Esophagus squamous epithelium (tissue), 4 donors: ENCODE measurements at regions not wholly inside any gene's neighbourhood (a gene's known extent, or its start where the extent isn't known, plus 50 kb on each side); places are given as distances from the start of the nearest gene placed in this dataset.

Source experiments
- CTCF ChIP-seq, 6 experiments: fragments of 450-650 bp in 4 of 6; fragments of 200-600 bp in 2 of 6; sonication (generic) in 2 of 6; IDR thresholded peaks; one replicate each; pipeline ENCODE4 v1.5.1; 2016 to 2019; ENCODE audit warnings: antibody characterized with exemption in 6 of 6, mild to moderate bottlenecking in 4 of 6, moderate library complexity in 4 of 6
- POLR2A ChIP-seq, 4 donors: fragments of 450-650 bp; IDR thresholded peaks; one replicate each; pipeline ENCODE4 v1.6.1; 2017; ENCODE audit warnings: antibody characterized with exemption in 4 of 4, mild to moderate bottlenecking in 4 of 4, moderate library complexity in 3 of 4

DNA sequence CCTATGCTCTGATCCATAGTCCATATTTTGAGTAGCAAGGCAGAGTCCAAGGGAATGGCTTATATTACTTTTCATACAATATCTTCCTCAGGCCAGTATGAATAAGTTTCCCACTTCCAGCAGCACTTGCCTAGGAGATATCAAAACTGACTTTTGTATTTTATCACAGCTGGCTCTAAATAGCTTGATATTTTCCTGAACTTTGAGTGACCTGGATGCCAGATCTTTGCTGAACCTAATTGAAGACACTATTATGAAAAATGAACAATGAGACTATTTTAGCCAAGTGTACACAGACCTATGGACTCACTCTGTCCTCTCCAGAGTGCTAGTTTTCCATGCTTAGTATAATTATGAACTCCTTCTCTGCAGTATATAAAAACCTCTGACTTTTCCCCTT lies 475.6 kb upstream of the PTGER4 start:
- no peak for TF ChIP-seq CTCF (IDR thresholded peaks at IDR 0.05)
- no peak for TF ChIP-seq POLR2A (IDR thresholded peaks at IDR 0.05)
